CD14-positive monocyte (primary cell): ENCODE measurements at regions not wholly inside any gene's neighbourhood (a gene's known extent, or its start where the extent isn't known, plus 50 kb on each side); places are given as distances from the start of the nearest gene placed in this dataset.

ENCODE experiments used
- DNase-seq, 3 donors: peaks; one replicate each; pipeline ENCODE4 v3.0.0-alpha.2; 2011 to 2022
- H2AFZ ChIP-seq: 2 replicates; pipeline ENCODE4 v1.6.0; 2012; ENCODE audit warnings: mild to moderate bottlenecking, low read depth, low read length, inconsistent platforms; ENCODE audit not compliant: insufficient read depth, poor library complexity, severe bottlenecking
- H3K27ac ChIP-seq, 2 donors: 1 replicate in 1 of 2; 2 replicates in 1 of 2; pipeline ENCODE4 v1.5.1; 2012 to 2013; ENCODE audit warnings: low read length in 2 of 2, control low read depth in 1 of 2, inconsistent platforms in 1 of 2, low read depth in 1 of 2, mild to moderate bottlenecking in 1 of 2
- H3K27me3 ChIP-seq, 2 donors: one replicate each; pipeline versions ENCODE4 v1.6.0 to v1.6.1; 2011 to 2013; ENCODE audit warnings: low read length in 2 of 2; ENCODE audit not compliant: control insufficient read depth in 2 of 2, insufficient read depth in 2 of 2
- H3K36me3 ChIP-seq, 2 donors: replicated peaks in 1 of 2; 1 replicate in 1 of 2; 2 replicates in 1 of 2; pipeline versions ENCODE4 v1.5.1 to v1.6.1; 2012 to 2013; ENCODE audit warnings: low read length in 2 of 2, control low read depth in 1 of 2, inconsistent platforms in 1 of 2, mild to moderate bottlenecking in 1 of 2; ENCODE audit not compliant: insufficient read depth in 2 of 2, control insufficient read depth in 1 of 2
- H3K4me1 ChIP-seq, 2 donors: 1 replicate in 1 of 2; 2 replicates in 1 of 2; pipeline versions ENCODE4 v1.5.1 to v1.6.1; 2012 to 2013; ENCODE audit warnings: low read length in 2 of 2, control low read depth in 1 of 2, inconsistent platforms in 1 of 2, mild to moderate bottlenecking in 1 of 2, moderate library complexity in 1 of 2; ENCODE audit not compliant: insufficient read depth in 2 of 2, control insufficient read depth in 1 of 2
- H3K4me2 ChIP-seq: replicated peaks from 2 replicates; pipeline ENCODE3; 2012; ENCODE audit warnings: low read length, moderate library complexity, mild to moderate bottlenecking; ENCODE audit not compliant: poor library complexity, severe bottlenecking; ENCODE audit errors: extremely low read depth
- H3K4me3 ChIP-seq, 3 experiments: fragments of 200-600 bp in 1 of 3; sonication (generic) in 1 of 3; replicated peaks in 1 of 3; 1 replicate in 2 of 3; 2 replicates in 1 of 3; pipeline ENCODE4 v1.5.1; 2011 to 2013; ENCODE audit warnings: low read length in 3 of 3, mild to moderate bottlenecking in 3 of 3, control low read depth in 2 of 3, low read depth in 2 of 3, inconsistent platforms in 1 of 3, moderate library complexity in 1 of 3
- H3K79me2 ChIP-seq: 2 replicates; pipeline ENCODE4 v1.6.0; 2012; ENCODE audit warnings: mild to moderate bottlenecking, control low read depth, inconsistent platforms, low read length, moderate library complexity; ENCODE audit not compliant: insufficient read depth
- H3K9ac ChIP-seq: 2 replicates; pipeline ENCODE4 v1.6.0; 2017; ENCODE audit warnings: low read length, mild to moderate bottlenecking; ENCODE audit not compliant: insufficient read depth, poor library complexity, severe bottlenecking
- H3K9me3 ChIP-seq, 2 donors: replicated peaks in 1 of 2; 1 replicate in 1 of 2; 2 replicates in 1 of 2; pipeline versions ENCODE4 v1.5.1 to v1.6.1; 2012 to 2013; ENCODE audit warnings: low read length in 2 of 2, control low read depth in 1 of 2; ENCODE audit not compliant: control insufficient read depth in 1 of 2, insufficient read depth in 1 of 2
- H4K20me1 ChIP-seq: 2 replicates; pipeline ENCODE4 v1.6.0; 2012; ENCODE audit warnings: mild to moderate bottlenecking, low read length, control low read depth, moderate library complexity; ENCODE audit not compliant: insufficient read depth
- H3K27ac Mint-ChIP-seq, 7 donors: one replicate each; pipeline ENCODE4 v1.8.0; 2020; ENCODE audit warnings: mild to moderate bottlenecking in 7 of 7, mixed read lengths in 7 of 7, moderate library complexity in 6 of 7, inconsistent platforms in 2 of 7
- H3K27me3 Mint-ChIP-seq, 3 donors: one replicate each; pipeline ENCODE4 v1.8.0; 2021 to 2022; ENCODE audit warnings: low read depth in 3 of 3, mild to moderate bottlenecking in 3 of 3, mixed read lengths in 3 of 3, moderate library complexity in 3 of 3, inconsistent platforms in 1 of 3
- H3K36me3 Mint-ChIP-seq, 2 donors: one replicate each; pipeline ENCODE4 v1.8.0; 2020; ENCODE audit warnings: mixed read lengths in 2 of 2, inconsistent platforms in 1 of 2, mild to moderate bottlenecking in 1 of 2
- H3K4me1 Mint-ChIP-seq: one replicate; pipeline ENCODE4 v1.8.0; 2020; ENCODE audit warnings: mild to moderate bottlenecking, mixed read lengths
- H3K4me3 Mint-ChIP-seq, 2 donors: one replicate each; pipeline ENCODE4 v1.8.0; 2020; ENCODE audit warnings: mild to moderate bottlenecking in 2 of 2, mixed read lengths in 2 of 2, moderate library complexity in 1 of 2
- H3K9me3 Mint-ChIP-seq, 7 donors: one replicate each; pipeline ENCODE4 v1.8.0; 2020 to 2022; ENCODE audit warnings: mixed read lengths in 7 of 7, mild to moderate bottlenecking in 6 of 7, moderate library complexity in 6 of 7, inconsistent platforms in 2 of 7
- CTCF ChIP-seq: fragments of 200-600 bp; IDR thresholded peaks from one replicate; pipeline ENCODE4 v1.8.0; 2022; ENCODE audit warnings: antibody characterized with exemption, mild to moderate bottlenecking
- WGBS: methylation state at CpG from one replicate; pipeline ENCODE4 v1.1.5; 2013; ENCODE audit warnings: missing lambda C conversion rate; ENCODE audit not compliant: insufficient coverage; 5-methylcytosine and 5-hydroxymethylcytosine counted together
- intact Hi-C, 2 donors: fragments of 100-400 bp; cut with micrococcal nuclease; formaldehyde crosslinking; loops; one replicate each; pipeline versions ENCODE4 v1.15.0 to v1.15.1; 2023

- H3K4me1 ChIP-seq = no peaks in the 10 kb centered on the region
- H3K4me3 Mint-ChIP-seq = no peak overlapping the region
- intact Hi-C loops = no loop called here
- no peak for TF ChIP-seq CTCF
- no peak overlapping the region for H2AFZ ChIP-seq
- WGBS = 95% methylated on average over 5 of the region's 6 CpGs
- H3K9me3 ChIP-seq = no peaks in the 10 kb centered on the region
- H3K27me3 Mint-ChIP-seq = peaks cover 0 to 2% (median under 1%) of the 10 kb centered on the region in 3 donors
- H3K79me2 ChIP-seq = no peaks in the 10 kb centered on the region
- H3K27ac ChIP-seq = no peak overlapping the region
- no peak overlapping the region for H3K4me2 ChIP-seq
- no peaks in the 10 kb centered on the region for H3K36me3 Mint-ChIP-seq
- H4K20me1 ChIP-seq = no peaks in the 10 kb centered on the region
- H3K36me3 ChIP-seq = no peaks in the 10 kb centered on the region
- H3K4me1 Mint-ChIP-seq = no peaks in the 10 kb centered on the region
- H3K27ac Mint-ChIP-seq = no peak overlapping the region
- peaks cover 0 to 4% (median 0%) of the 10 kb centered on the region in 7 donors for H3K9me3 Mint-ChIP-seq
- H3K4me3 ChIP-seq = no peak overlapping the region
- DNase-seq = no peak
- H3K27me3 ChIP-seq = no peaks in the 10 kb centered on the region
- no peak overlapping the region for H3K9ac ChIP-seq
Observed at GRCh38 chr2:102932501-102932900, 170.7 kb downstream of the TMEM182 start.

- DNase-seq = no peak
- Histone ChIP-seq H3K4me1 (no peaks in the 10 kb centered on the region), H3K4me3 (no peak overlapping the region), H4K20me1 (no peaks in the 10 kb centered on the region), H3K9me3 (no peaks in the 10 kb centered on the region), H3K79me2 (no peaks in the 10 kb centered on the region), H3K4me2 (no peak overlapping the region), H2AFZ (no peak overlapping the region), H3K9ac (no peak overlapping the region), H3K27ac (no peak overlapping the region), H3K36me3 (no peaks in the 10 kb centered on the region), H3K27me3 (no peaks in the 10 kb centered on the region)
- no peak for TF ChIP-seq CTCF
- no peaks in the 10 kb centered on the region for H3K4me1 Mint-ChIP-seq
- no peak overlapping the region for H3K4me3 Mint-ChIP-seq
- H3K27me3 Mint-ChIP-seq = peaks cover 0 to 2% (median 0%) of the 10 kb centered on the region in 3 donors
- H3K9me3 Mint-ChIP-seq = peaks cover 0 to 12% (median 2%) of the 10 kb centered on the region in 7 donors
- no peak overlapping the region for H3K27ac Mint-ChIP-seq
- intact Hi-C loops = no loop called here
- WGBS = no CpG with 5 or more reads among the region's 1 CpG
- no peaks in the 10 kb centered on the region for H3K36me3 Mint-ChIP-seq
Observed at GRCh38 chr2:102939207-102939606, 177.4 kb downstream of the TMEM182 start.
